ENCODE measurements at regions not wholly inside any gene's neighbourhood (a gene's known extent, or its start where the extent isn't known, plus 50 kb on each side); places are given as distances from the start of the nearest gene placed in this dataset.

DNA sequence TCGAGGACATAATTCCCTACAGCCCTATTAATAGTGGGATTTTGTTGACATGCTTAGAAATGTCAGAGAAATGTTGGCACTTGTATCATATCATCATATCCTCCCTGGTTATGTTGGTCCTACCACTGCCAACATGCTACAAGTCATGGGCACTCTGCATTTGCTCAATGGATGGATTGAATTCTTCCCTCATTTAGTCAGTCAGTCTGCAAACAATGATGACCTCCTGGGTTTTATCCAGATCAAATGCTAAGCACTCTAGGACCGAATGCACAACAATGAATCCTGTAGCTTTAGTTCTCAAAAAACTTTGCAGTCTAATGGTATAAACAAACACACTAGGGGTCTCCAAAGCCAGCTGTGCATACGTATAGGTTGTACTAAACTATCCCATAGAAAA is 357.2 kb upstream of the DPYD start:
- DNase-seq (ENCODE audit: low read depth), result no peak
- TF ChIP-seq, protein P1, sequence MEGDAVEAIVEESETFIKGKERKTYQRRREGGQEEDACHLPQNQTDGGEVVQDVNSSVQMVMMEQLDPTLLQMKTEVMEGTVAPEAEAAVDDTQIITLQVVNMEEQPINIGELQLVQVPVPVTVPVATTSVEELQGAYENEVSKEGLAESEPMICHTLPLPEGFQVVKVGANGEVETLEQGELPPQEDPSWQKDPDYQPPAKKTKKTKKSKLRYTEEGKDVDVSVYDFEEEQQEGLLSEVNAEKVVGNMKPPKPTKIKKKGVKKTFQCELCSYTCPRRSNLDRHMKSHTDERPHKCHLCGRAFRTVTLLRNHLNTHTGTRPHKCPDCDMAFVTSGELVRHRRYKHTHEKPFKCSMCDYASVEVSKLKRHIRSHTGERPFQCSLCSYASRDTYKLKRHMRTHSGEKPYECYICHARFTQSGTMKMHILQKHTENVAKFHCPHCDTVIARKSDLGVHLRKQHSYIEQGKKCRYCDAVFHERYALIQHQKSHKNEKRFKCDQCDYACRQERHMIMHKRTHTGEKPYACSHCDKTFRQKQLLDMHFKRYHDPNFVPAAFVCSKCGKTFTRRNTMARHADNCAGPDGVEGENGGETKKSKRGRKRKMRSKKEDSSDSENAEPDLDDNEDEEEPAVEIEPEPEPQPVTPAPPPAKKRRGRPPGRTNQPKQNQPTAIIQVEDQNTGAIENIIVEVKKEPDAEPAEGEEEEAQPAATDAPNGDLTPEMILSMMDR (IDR thresholded peaks at IDR 0.05; ENCODE audit: insufficient read depth, low read length, poor library complexity, severe bottlenecking), result no peak

DNA sequence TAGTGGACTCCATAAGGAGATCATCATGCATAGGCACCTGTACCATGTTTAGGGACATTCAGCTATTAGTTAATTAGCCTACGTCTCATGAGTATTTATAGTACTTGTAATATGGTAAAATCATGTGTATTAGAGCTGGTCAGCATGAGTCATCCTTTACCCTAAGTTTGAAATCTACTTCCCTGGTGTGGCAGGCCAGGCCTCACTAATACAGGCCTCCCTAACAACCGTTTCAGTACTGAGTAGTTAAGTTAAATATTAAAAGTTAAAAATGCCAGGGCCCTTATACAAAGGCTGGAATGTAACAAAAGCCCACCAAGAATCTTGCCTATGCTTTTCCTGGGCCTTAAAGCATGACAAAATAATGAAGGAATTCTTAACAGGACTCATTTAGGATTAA is 356.3 kb upstream of the DPYD start:
- DNase-seq (ENCODE audit: low read depth), result peak; percentile 69

More for the DNA sequence above, 357.2 kb upstream of the DPYD start:
- Histone ChIP-seq H3K27me3 (ENCODE audit: control insufficient read depth, insufficient read depth, low read length) (no peaks in the 10 kb centered on the region), H3K36me3 (ENCODE audit: control insufficient read depth, insufficient read depth, low read length) (no peaks in the 10 kb centered on the region), H3K4me3 (ENCODE audit: low read depth, low read length) (no peak overlapping the region)

DNA sequence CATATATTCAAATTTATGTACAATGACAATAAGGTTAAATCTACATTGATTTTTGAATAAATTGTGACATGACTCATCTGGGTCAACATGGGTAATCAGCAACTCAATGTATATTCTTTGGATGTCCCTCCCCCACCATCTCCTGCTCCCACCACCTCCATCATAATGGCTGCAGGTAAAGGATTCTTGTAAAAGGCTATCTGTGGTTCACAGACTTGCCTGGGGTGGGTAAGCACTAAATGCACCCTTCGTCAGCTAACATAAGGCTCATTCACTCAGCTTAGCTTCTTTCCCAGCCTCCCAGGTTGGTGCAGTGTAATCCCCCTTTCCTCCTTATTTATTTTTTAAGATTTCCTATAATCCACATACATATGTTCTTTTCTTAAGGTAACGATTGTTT is 355.7 kb upstream of the DPYD start:
- DNase-seq (ENCODE audit: low read depth), result no peak
- no peaks in the 10 kb centered on the region for H3K27me3 ChIP-seq (ENCODE audit: control insufficient read depth, insufficient read depth, low read length)
- TF ChIP-seq, protein P1 (IDR thresholded peaks at IDR 0.05; ENCODE audit: insufficient read depth, low read length, poor library complexity, severe bottlenecking), result no peak
- no peaks in the 10 kb centered on the region for H3K36me3 ChIP-seq (ENCODE audit: control insufficient read depth, insufficient read depth, low read length)
- no peak overlapping the region for H3K4me3 ChIP-seq (ENCODE audit: low read depth, low read length)

More for the DNA sequence above, 356.3 kb upstream of the DPYD start:
- Histone ChIP-seq H3K36me3 (ENCODE audit: control insufficient read depth, insufficient read depth, low read length) (no peaks in the 10 kb centered on the region), H3K4me3 (ENCODE audit: low read depth, low read length) (no peak overlapping the region), H3K27me3 (ENCODE audit: control insufficient read depth, insufficient read depth, low read length) (no peaks in the 10 kb centered on the region)
- TF ChIP-seq, protein P1 (IDR thresholded peaks at IDR 0.05; ENCODE audit: insufficient read depth, low read length, poor library complexity, severe bottlenecking), result no peak

DNA sequence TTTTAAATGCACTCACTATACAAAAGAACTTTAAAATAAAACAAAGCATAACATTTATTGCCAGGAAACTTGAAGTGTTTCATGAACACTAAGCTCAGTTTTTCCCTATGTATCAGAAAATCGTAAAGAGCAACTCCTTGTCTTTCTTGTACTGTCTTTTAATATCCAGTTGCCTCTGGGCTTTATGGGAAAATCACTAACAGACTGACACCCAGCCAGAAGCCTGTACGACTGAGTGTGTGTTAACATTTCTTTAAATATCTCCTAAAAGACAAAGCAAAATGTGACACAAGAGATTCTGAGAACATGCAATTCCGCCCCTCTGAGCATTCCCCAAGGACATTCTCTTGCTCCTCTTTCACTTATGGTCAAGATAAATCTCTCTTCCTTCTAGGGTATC is 347.5 kb upstream of the DPYD start:
- TF ChIP-seq, protein P1 (IDR thresholded peaks at IDR 0.05; ENCODE audit: insufficient read depth, low read length, poor library complexity, severe bottlenecking), result no peak
- Histone ChIP-seq H3K36me3 (ENCODE audit: control insufficient read depth, insufficient read depth, low read length) (no peaks in the 10 kb centered on the region), H3K4me3 (ENCODE audit: low read depth, low read length) (no peak overlapping the region), H3K27me3 (ENCODE audit: control insufficient read depth, insufficient read depth, low read length) (no peaks in the 10 kb centered on the region)
- no peak for DNase-seq (ENCODE audit: low read depth)

DNA sequence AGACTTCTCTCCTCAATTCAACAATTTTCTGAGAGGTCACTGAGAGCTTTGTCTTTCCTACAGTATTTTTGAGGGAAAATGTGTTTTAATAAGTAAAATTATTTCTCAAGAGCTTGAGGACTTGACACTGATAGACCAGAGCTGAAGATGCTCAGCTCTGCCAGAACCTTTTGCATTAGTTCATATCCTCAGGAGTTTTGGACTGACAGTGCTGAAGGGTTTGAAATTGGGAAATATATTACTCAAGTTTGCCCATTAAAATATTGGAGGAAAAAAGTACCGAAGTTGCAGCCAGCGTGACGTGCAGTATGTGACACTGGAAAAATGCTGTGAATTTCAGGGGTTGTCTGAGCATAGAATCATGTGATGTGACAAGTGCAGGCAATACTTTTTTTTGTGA is 346.6 kb upstream of the DPYD start:
- no peak overlapping the region for H3K4me3 ChIP-seq (ENCODE audit: low read depth, low read length)
- H3K27me3 ChIP-seq (ENCODE audit: control insufficient read depth, insufficient read depth, low read length), result no peaks in the 10 kb centered on the region
- TF ChIP-seq, protein P1 (IDR thresholded peaks at IDR 0.05; ENCODE audit: insufficient read depth, low read length, poor library complexity, severe bottlenecking), result no peak
- H3K36me3 ChIP-seq (ENCODE audit: control insufficient read depth, insufficient read depth, low read length), result no peaks in the 10 kb centered on the region
- no peak for DNase-seq (ENCODE audit: low read depth)

DNA sequence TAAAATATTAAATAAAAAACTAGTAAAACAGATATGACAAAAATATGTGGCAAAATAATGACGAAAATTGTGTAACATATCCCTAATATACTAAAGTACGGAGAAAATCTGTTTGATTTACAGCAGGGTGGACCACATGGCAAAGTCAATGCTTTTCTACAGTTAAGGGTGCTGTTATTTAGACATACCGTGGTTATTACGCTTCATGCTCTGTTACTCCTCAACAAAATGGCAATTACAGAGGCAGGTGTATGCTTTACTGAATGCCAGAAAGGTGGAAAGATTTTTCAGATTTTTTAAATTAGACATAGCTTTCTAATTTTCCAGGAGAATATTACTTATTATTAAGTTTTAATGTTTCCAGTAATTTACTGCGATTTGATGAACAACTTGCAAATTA is 343.9 kb upstream of the DPYD start:
- DNase-seq (ENCODE audit: low read depth), result no peak
- Histone ChIP-seq H3K36me3 (ENCODE audit: control insufficient read depth, insufficient read depth, low read length) (no peaks in the 10 kb centered on the region), H3K4me3 (ENCODE audit: low read depth, low read length) (no peak overlapping the region), H3K27me3 (ENCODE audit: control insufficient read depth, insufficient read depth, low read length) (no peaks in the 10 kb centered on the region)
- TF ChIP-seq, protein P1 (IDR thresholded peaks at IDR 0.05; ENCODE audit: insufficient read depth, low read length, poor library complexity, severe bottlenecking), result no peak

All from kidney epithelial cell (primary cell).